ENCODE measurements at regions not wholly inside any gene's neighbourhood (a gene's known extent, or its start where the extent isn't known, plus 50 kb on each side); places are given as distances from the start of the nearest gene placed in this dataset.

- FAIRE-seq (no peak), DNase-seq (ENCODE audit: low read depth in 1 of 2, low spot score in 2 of 2) (no peak)
- peaks cover 8% of the 10 kb centered on the region in 2 experiments; a peak in 3 of 4 replicates for H3K9me3 ChIP-seq (ENCODE audit: insufficient read depth in 2 of 2, low read depth in 1 of 2, low read length in 1 of 2)
- no peak overlapping the region for H3K23ac ChIP-seq (ENCODE audit: insufficient read length)
- CTCF ChIA-PET (ENCODE audit: partially characterized antibody): interaction anchor here (0.7 kb wide), 1 partner anchor 1170 kb away, joined by 3 read pairs; no protein-coding TSS in a partner anchor
- H3K27me3 ChIP-seq (replicated peaks in 1 of 4; ENCODE audit: control insufficient read depth in 3 of 4, extremely low read depth in 1 of 4, insufficient read depth in 3 of 4, low read length in 3 of 4): no peaks in the 10 kb centered on the region
- H2BK5ac ChIP-seq (ENCODE audit: low read depth, low read length): no peak overlapping the region
- H3K79me1 ChIP-seq (ENCODE audit: low read depth, low read length): no peaks in the 10 kb centered on the region
- no peak overlapping the region for H3K56ac ChIP-seq (replicated peaks; ENCODE audit: insufficient read length, low read depth, low read length)
- H2BK15ac ChIP-seq (ENCODE audit: low read length): no peak overlapping the region
- H2BK120ac ChIP-seq (replicated peaks; ENCODE audit: low read depth, low read length): no peak overlapping the region
- WGBS, 2 experiments (ENCODE audit: extremely low coverage in 1 of 2, insufficient coverage in 1 of 2, insufficient read length in 1 of 2, insufficient replicate concordance in 2 of 2, low coverage in 1 of 2, low lambda C conversion rate in 2 of 2, missing lambda C conversion rate in 1 of 2): 89% methylated on average over 3 of the region's 3 CpGs; no CpG with 5 or more reads in 1 of the 2 experiments
- TF ChIP-seq KDM1A (IDR thresholded peaks at IDR 0.05; ENCODE audit: borderline replicate concordance, low read length) (no peak), TEAD4 (IDR thresholded peaks at IDR 0.05; ENCODE audit: low read depth, low read length) (no peak), ATF3 (IDR thresholded peaks at IDR 0.05; ENCODE audit: insufficient read depth, low read depth, low read length) (no peak)
- no peaks in the 10 kb centered on the region for H3K36me3 ChIP-seq (ENCODE audit: control insufficient read depth in 2 of 4, insufficient read depth in 4 of 4, low read length in 3 of 4)
- no peak overlapping the region for H2BK20ac ChIP-seq (ENCODE audit: low read length)
- POLR2A ChIA-PET (ENCODE audit: partially characterized antibody): no interaction called here
- no peaks in the 10 kb centered on the region for H3K23me2 ChIP-seq (ENCODE audit: low read depth, low read length)
- no peak overlapping the region for H3K14ac ChIP-seq (ENCODE audit: insufficient read length)
- H2AK5ac ChIP-seq (ENCODE audit: low read depth, low read length): no peak overlapping the region
- H3K9ac ChIP-seq (replicated peaks in 1 of 4; ENCODE audit: extremely low read depth in 1 of 4, low read depth in 3 of 4, low read length in 3 of 4): no peak overlapping the region
- H4K5ac ChIP-seq (ENCODE audit: insufficient read length, low read depth, low read length): no peak overlapping the region
- no peak overlapping the region for H4K91ac ChIP-seq (replicated peaks; ENCODE audit: insufficient read length, low read length)
- H2AFZ ChIP-seq (ENCODE audit: low read length): no peak overlapping the region
- no peak overlapping the region for H3K4ac ChIP-seq (replicated peaks; ENCODE audit: insufficient read length, low read depth, low read length)
- no peak overlapping the region for H2BK12ac ChIP-seq (ENCODE audit: low read depth, low read length)
- H3K27ac ChIP-seq (ENCODE audit: low read depth, low read length): no peak overlapping the region
- no peak overlapping the region for H4K8ac ChIP-seq (ENCODE audit: extremely low read depth, insufficient read depth, low read length)
- no peaks in the 10 kb centered on the region for H3K4me1 ChIP-seq (replicated peaks in 1 of 4; ENCODE audit: control insufficient read depth in 3 of 4, insufficient read depth in 4 of 4, low read length in 3 of 4)
- no peak overlapping the region for H3K18ac ChIP-seq (ENCODE audit: extremely low read depth, low read length)
- no peak overlapping the region for H3K4me3 ChIP-seq (ENCODE audit: extremely low read depth in 1 of 4, insufficient read depth in 2 of 4, low read depth in 3 of 4, low read length in 4 of 4)
- H3K4me2 ChIP-seq (ENCODE audit: insufficient read depth in 1 of 2, low read depth in 2 of 2, low read length in 2 of 2): no peak overlapping the region
- H4K20me1 ChIP-seq (replicated peaks in 1 of 2; ENCODE audit: control insufficient read depth in 1 of 2, insufficient read depth in 2 of 2, low read length in 2 of 2): no peaks in the 10 kb centered on the region
- H3K79me2 ChIP-seq (ENCODE audit: control insufficient read depth in 1 of 2, insufficient read depth in 2 of 2, low read length in 2 of 2): no peaks in the 10 kb centered on the region
Measured at GRCh38 chr5:97601651-97602050, 418.6 kb upstream of the RIOK2 start.

Data from H1 (cell line).